Astrocyte (in vitro differentiated cells and primary cell): ENCODE measurements at regions not wholly inside any gene's neighbourhood (a gene's known extent, or its start where the extent isn't known, plus 50 kb on each side); places are given as distances from the start of the nearest gene placed in this dataset.
"Not testable (repeated sequence)": the region's sequence is repeated elsewhere in the genome, so short reads cannot be mapped to it uniquely, and the experiment has no call there.

ENCODE experiments used
- DNase-seq: peaks from one replicate; pipeline ENCODE4 v3.0.0-alpha.2; 2010; ENCODE audit warnings: low read depth
- FAIRE-seq: peaks from 2 replicates; lab custom pipeline; 2011; peaks lifted over from hg19 to GRCh38; lab: Jason Lieb, UNC
- H2AFZ ChIP-seq: 2 replicates; pipeline ENCODE4 v1.6.0; 2012; ENCODE audit warnings: low read depth, low read length, inconsistent platforms
- H3K27ac ChIP-seq: 2 replicates; pipeline ENCODE4 v1.5.1; 2011; ENCODE audit warnings: low read depth, low read length, inconsistent platforms
- H3K27me3 ChIP-seq: 2 replicates; pipeline ENCODE4 v1.6.0; 2011; ENCODE audit warnings: low read length, inconsistent platforms; ENCODE audit not compliant: insufficient read depth
- H3K36me3 ChIP-seq: 2 replicates; pipeline ENCODE4 v1.5.1; 2011; ENCODE audit warnings: low read length, inconsistent platforms; ENCODE audit not compliant: insufficient read depth
- H3K4me1 ChIP-seq: 2 replicates; pipeline ENCODE4 v1.5.1; 2011; ENCODE audit warnings: low read length, inconsistent platforms; ENCODE audit not compliant: insufficient read depth
- H3K4me2 ChIP-seq: 2 replicates; pipeline ENCODE4 v1.6.0; 2012; ENCODE audit warnings: low read length, inconsistent platforms
- H3K4me3 ChIP-seq: 2 replicates; pipeline ENCODE4 v1.5.1; 2011; ENCODE audit warnings: low read depth, mild to moderate bottlenecking, low read length, inconsistent platforms; ENCODE audit not compliant: insufficient read depth
- H3K79me2 ChIP-seq: 2 replicates; pipeline ENCODE4 v1.6.0; 2012; ENCODE audit warnings: mild to moderate bottlenecking, low read length, inconsistent platforms; ENCODE audit not compliant: insufficient read depth
- H3K9ac ChIP-seq: 2 replicates; pipeline ENCODE4 v1.6.0; 2012; ENCODE audit warnings: mild to moderate bottlenecking, low read length, inconsistent platforms
- H3K9me3 ChIP-seq: 2 replicates; pipeline ENCODE4 v1.5.1; 2012; ENCODE audit warnings: low read depth, mild to moderate bottlenecking, low read length, inconsistent platforms; ENCODE audit not compliant: insufficient read depth
- H4K20me1 ChIP-seq: 2 replicates; pipeline ENCODE4 v1.6.0; 2012; ENCODE audit warnings: low read length, inconsistent platforms; ENCODE audit not compliant: insufficient read depth
- H3K27ac Mint-ChIP-seq: one replicate; pipeline ENCODE4 v1.8.0; 2021; ENCODE audit warnings: mild to moderate bottlenecking, mixed read lengths; ENCODE audit not compliant: unreplicated experiment
- H3K27me3 Mint-ChIP-seq: one replicate; pipeline ENCODE4 v1.8.0; 2021; ENCODE audit warnings: low read depth, mixed read lengths; ENCODE audit not compliant: unreplicated experiment
- H3K36me3 Mint-ChIP-seq: one replicate; pipeline ENCODE4 v1.8.0; 2021; ENCODE audit warnings: low read depth, mixed read lengths; ENCODE audit not compliant: unreplicated experiment
- H3K4me1 Mint-ChIP-seq: one replicate; pipeline ENCODE4 v1.8.0; 2021; ENCODE audit warnings: low read depth, mixed read lengths; ENCODE audit not compliant: unreplicated experiment
- H3K4me3 Mint-ChIP-seq: one replicate; pipeline ENCODE4 v1.8.0; 2021; ENCODE audit warnings: mild to moderate bottlenecking, moderate library complexity, mixed read lengths; ENCODE audit not compliant: unreplicated experiment
- H3K9me3 Mint-ChIP-seq: one replicate; pipeline ENCODE4 v1.8.0; 2021; ENCODE audit warnings: mild to moderate bottlenecking, mixed read lengths; ENCODE audit not compliant: unreplicated experiment
- CTCF ChIP-seq: IDR thresholded peaks from 2 replicates; pipeline ENCODE4 v1.5.1; 2011; ENCODE audit warnings: low read depth, mild to moderate bottlenecking, inconsistent platforms, low read length, moderate library complexity; ENCODE audit not compliant: insufficient read depth
- EZH2 ChIP-seq: IDR thresholded peaks from 2 replicates; pipeline ENCODE4 v1.6.1; 2012; ENCODE audit warnings: mild to moderate bottlenecking, low read length, inconsistent platforms; ENCODE audit not compliant: insufficient read depth

- FAIRE-seq = no peak
- H3K27me3 ChIP-seq = no peaks in the 10 kb centered on the region
- no peaks in the 10 kb centered on the region for H3K79me2 ChIP-seq
- H3K4me1 ChIP-seq = no peaks in the 10 kb centered on the region
- peaks cover 2% of the 10 kb centered on the region for H3K9me3 ChIP-seq
- H4K20me1 ChIP-seq = no peaks in the 10 kb centered on the region
- peaks cover 1% of the 10 kb centered on the region for H3K36me3 Mint-ChIP-seq
- DNase-seq = no peak
- no peaks in the 10 kb centered on the region for H3K27me3 Mint-ChIP-seq
- H3K9me3 Mint-ChIP-seq = peaks cover 15% of the 10 kb centered on the region
- no peak overlapping the region for H3K9ac ChIP-seq
- H3K36me3 ChIP-seq = no peaks in the 10 kb centered on the region
- no peak overlapping the region for H3K4me3 Mint-ChIP-seq
- H3K27ac Mint-ChIP-seq = no peak overlapping the region
- TF ChIP-seq EZH2 (no peak), CTCF (no peak)
- no peak overlapping the region for H3K27ac ChIP-seq
- H3K4me3 ChIP-seq = no peak overlapping the region
- H3K4me2 ChIP-seq = no peak overlapping the region
- no peak overlapping the region for H2AFZ ChIP-seq
- H3K4me1 Mint-ChIP-seq = no peaks in the 10 kb centered on the region
Observed at GRCh38 chr5:62190931-62191330, 115.1 kb upstream of the KIF2A start.

DNA sequence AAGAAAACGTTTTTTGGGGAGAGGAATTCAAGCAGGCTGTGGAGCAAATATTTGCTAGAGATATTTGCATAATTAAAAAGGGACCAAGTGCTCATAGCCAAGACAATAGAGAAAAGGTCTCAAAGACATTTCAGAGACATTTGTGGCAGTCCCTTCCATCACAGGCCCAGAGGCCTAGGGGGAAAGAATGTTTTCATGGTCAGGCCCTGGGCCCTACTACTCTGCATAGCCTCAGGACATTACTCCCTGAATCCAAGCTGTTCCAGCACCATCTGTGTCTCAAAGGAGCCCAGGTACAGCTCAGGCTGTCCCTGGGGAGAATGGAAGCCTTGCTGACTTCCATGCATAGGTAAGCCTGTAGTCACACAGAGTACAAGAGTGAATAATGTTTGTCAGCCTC is 113.0 kb upstream of the KIF2A start:
- Histone ChIP-seq H3K4me2 (no peak overlapping the region), H3K9me3 (peaks cover 2% of the 10 kb centered on the region), H3K9ac (no peak overlapping the region), H4K20me1 (no peaks in the 10 kb centered on the region), H3K27ac (no peak overlapping the region), H3K4me3 (no peak overlapping the region), H3K36me3 (no peaks in the 10 kb centered on the region), H3K27me3 (no peaks in the 10 kb centered on the region), H2AFZ (no peak overlapping the region), H3K79me2 (no peaks in the 10 kb centered on the region), H3K4me1 (no peaks in the 10 kb centered on the region)
- H3K4me3 Mint-ChIP-seq = no peak overlapping the region
- peaks cover 3% of the 10 kb centered on the region for H3K27me3 Mint-ChIP-seq
- H3K4me1 Mint-ChIP-seq = no peaks in the 10 kb centered on the region
- no peak for FAIRE-seq
- no peak overlapping the region for H3K27ac Mint-ChIP-seq
- H3K9me3 Mint-ChIP-seq = peaks cover 15% of the 10 kb centered on the region
- DNase-seq = no peak
- TF ChIP-seq CTCF = no peak
- TF ChIP-seq EZH2 = no peak
- H3K36me3 Mint-ChIP-seq = peaks cover 1% of the 10 kb centered on the region

GRCh38 chr5:62196532-62196931 is 109.5 kb upstream of the KIF2A start:
- H3K27ac ChIP-seq, DNase-seq, H3K4me3 ChIP-seq, H3K4me1 ChIP-seq, H3K4me2 ChIP-seq, H3K36me3 Mint-ChIP-seq, H4K20me1 ChIP-seq, H2AFZ ChIP-seq, H3K27me3 ChIP-seq, H3K4me3 Mint-ChIP-seq, H3K27ac Mint-ChIP-seq, H3K36me3 ChIP-seq, H3K79me2 ChIP-seq, FAIRE-seq, H3K9ac ChIP-seq, H3K27me3 Mint-ChIP-seq, H3K9me3 ChIP-seq, H3K4me1 Mint-ChIP-seq: not testable (repeated sequence)
- peaks cover 15% of the 10 kb centered on the region for H3K9me3 Mint-ChIP-seq
